NCI-H1092 treated with DMSO at 0.1 percent for 48 hours (cell line): ENCODE measurements at regions not wholly inside any gene's neighbourhood (a gene's known extent, or its start where the extent isn't known, plus 50 kb on each side); places are given as distances from the start of the nearest gene placed in this dataset.
"Not testable (repeated sequence)": the region's sequence is repeated elsewhere in the genome, so short reads cannot be mapped to it uniquely, and the experiment has no call there.

Experiments used
- DNase-seq: peaks from one replicate; lab custom pipeline; 2025; lab: John Stamatoyannopoulos, UW

- DNase-seq: no peak
Observed at GRCh38 chr22:49457946-49458707, 369.5 kb downstream of the BRD1 start.

DNA sequence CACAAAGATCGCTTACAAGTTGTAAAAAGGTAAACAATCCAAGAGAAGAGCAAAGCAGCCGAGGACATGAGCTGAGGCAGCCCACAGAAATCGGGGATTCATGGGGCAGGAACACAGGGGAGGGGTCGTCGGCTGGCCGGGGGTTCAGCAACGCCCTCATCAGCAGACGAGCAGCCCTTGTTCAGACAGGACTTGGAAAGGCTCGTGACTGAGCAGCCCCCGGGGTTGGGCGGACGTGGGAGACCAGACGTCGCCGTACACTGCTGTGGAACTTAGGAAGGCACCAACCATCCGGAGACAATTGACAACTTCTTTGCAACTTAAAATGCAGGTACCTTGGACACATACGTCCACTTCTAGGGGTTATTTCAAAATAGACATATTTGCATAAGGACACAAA, 370.5 kb downstream of the BRD1 start:
- DNase-seq: no peak

GRCh38 chr22:49455595-49455994, 372.1 kb downstream of the BRD1 start:
- DNase-seq: no peak

DNA sequence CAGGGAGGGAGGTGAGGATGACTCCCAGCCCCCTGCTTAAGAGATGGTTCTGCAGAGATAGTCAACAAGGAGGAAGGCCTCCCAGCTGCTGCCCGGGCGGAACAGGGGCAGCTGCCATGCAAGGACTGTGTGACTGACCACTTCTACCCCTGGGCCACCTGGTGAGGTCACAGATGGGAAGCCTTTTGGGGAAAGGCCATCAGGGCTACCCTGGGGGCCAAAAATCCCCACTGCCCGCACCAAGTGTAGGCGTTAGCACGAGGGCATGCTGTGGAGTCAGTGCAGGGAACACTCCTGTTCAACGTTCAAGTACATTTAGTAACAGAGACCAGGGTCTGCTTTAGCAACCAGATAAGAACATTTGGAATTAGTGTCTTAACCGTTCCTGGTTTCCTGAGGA, 372.9 kb downstream of the BRD1 start:
- no peak for DNase-seq

DNA sequence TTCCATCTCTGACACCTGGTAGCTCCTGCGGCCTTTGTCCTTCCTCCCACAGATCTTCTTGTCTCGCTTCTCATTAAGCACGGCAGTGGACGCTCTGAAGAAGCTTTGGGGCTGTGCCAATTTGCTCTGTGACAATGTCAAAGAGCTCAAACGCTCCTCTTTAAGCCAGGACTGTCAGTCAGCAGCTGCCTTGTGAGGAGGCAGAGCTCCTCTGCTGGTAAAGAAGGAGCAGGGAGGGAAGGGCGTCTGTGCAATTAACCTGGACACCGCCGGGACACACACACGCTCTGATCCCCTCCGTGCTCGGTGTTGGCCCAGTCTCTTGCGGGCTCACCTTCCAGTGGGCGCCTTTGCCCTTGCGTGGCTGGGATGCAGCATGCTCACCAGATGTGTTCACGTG, 373.9 kb downstream of the BRD1 start:
- DNase-seq: no peak

DNA sequence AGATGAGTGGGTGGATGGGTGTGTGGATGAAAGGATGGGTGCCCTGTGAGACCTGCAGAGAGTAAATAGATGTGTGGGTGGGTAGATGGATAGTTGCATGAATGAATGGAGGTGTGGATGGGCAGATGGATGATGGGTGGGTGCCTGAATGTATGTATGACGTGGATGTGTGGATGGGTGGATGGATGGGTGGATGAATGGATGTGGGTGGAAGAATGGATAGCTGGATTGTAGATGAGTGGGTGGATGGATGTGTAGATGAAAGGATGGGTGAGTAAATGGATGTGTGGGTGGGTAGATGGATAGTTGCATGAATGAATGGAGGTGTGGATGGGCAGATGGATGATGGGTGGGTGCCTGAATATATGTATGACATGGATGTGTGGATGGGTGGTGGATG, 374.7 kb downstream of the BRD1 start:
- not testable (repeated sequence) for DNase-seq

- no peak for DNase-seq
Observed at GRCh38 chr22:49452362-49452946, 375.2 kb downstream of the BRD1 start.

DNA sequence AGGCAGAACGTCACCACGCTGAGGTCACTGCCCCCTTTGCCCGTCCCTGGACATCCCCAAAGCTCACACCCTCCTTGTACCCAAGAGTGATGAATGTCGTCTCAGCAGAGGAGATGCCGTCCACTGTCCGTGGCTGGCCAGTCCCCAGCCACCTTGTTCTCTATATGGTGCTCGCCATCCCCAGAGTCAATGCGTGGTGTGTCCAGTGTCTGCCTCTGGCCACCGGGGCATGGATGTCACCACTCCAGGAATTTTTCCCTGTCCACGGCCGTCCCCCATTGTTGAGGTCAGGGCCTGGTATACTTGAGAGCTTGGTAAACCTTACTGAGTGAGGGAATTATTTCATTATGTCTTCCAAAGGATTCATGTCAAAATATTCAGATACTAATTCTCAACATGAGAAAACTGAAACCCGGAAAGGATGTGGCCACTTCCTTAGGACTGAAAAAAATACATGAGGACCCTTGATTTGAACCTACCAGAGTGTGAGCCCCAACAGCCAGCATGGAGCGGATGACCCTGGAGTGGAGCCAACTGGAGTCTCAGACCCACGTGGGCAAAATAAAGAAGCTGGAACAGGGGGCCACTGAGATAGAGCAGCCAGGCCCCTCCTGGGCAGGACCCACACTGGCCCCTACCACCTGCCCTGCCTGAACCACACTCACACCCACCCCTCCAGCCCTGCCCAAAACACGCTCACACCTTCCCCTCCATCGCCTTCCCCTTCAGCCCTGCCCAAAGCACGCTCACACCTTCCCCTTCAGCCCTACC, 376.4 kb downstream of the BRD1 start:
- no peak for DNase-seq

DNA sequence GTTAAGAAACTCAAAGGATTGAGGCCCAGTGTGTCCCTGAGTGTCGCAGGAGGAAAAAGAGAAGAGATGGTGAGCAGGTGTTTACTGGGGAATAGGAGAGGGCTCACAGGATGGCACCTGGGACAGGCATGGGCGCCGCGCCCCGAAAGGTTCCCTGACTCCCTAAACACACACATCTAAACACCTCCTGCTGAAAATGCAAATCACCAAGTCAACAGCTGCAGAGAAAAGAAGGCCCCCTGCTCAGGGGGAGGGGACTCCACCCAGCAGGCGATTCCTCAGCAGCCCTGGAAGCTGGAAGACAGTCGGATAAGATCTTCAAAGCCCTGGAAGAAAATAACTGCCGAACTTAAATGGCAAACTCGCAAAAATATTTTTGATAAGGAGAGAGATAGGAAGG, 377.2 kb downstream of the BRD1 start:
- no peak for DNase-seq

- no peak for DNase-seq
Observed at GRCh38 chr22:49449811-49450446, 377.7 kb downstream of the BRD1 start.

DNA sequence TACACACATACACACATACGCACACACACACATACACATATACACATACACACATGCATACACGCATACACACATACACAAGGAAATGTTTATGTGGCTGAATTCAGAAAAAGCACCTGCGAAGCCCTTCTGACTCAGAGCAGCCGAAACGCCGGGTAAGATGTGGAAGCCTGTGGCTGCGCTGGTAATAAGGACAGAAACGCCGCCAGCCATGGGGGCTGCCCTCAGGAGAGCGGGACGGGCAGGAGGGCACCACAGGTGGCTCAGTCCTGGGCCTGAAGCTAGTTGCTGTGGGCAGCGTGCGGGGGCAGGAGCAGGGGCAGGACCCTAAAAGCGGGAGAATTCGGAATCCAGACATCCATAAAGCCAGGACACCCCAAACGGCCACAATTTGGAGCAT, 378.3 kb downstream of the BRD1 start:
- no peak for DNase-seq

DNA sequence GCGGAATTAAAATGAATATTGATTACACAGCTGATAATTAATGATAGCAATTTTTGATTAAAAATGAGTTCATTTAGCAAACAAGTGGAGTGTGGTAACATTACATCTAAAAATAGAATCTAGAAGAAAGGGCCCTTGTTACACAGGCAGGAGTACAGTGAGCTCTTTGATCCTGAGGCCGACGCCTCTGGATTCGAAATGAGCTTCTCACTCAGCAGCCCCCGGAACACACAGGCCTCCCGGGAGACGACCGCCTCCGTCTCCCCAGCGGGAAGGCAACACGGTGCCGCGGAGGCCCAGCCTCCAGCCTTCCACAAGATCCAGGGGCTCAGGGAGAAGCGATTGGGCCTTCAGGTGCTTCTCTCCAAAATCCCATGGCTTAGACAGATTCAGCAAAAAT, 379.1 kb downstream of the BRD1 start:
- DNase-seq: no peak

- no peak for DNase-seq
Observed at GRCh38 chr22:49447837-49448236, 379.8 kb downstream of the BRD1 start.

DNA sequence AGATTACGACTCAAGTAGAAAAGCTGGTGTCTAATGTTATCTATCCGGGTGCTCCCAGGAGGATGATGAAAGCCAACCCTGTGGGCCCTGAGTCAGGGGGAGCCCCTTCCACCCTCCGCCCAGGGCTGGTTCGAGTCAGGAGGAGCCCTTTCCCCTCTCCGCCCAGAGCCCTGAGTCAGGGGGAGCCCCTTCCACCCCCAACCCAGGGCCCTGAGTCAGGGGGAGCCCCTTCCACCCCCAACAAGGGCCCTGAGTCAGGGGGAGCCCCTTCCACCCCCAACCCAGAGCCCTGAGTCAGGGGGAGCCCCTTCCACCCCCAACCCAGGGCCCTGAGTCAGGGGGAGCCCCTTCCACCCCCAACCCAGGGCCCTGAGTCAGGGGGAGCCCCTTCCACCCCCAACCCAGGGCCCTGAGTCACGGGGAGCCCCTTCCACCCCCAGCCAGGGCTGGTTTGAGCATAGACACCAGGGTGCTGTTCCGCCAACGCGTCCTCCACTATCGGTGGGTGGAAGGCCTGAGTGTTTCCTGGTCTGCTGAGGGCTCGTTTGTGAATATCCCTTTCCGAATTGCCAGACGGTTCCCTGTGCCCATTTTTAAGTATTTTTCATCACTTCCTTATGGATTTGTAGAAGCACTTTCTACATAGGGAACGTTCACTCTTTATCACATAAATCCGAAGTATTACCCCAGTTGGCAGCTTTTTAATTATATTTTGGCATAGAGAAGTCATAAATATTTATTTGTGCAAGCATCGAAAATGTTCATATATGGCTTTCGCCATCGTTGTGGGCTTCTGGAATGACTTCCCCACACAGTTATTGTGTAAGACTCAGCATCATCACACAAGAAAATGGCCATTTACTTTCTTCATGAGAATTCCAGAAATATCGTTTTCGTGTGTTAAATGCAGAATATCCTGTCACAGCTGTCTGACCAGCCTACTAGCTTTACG, 380.6 kb downstream of the BRD1 start:
- DNase-seq: no peak

DNA sequence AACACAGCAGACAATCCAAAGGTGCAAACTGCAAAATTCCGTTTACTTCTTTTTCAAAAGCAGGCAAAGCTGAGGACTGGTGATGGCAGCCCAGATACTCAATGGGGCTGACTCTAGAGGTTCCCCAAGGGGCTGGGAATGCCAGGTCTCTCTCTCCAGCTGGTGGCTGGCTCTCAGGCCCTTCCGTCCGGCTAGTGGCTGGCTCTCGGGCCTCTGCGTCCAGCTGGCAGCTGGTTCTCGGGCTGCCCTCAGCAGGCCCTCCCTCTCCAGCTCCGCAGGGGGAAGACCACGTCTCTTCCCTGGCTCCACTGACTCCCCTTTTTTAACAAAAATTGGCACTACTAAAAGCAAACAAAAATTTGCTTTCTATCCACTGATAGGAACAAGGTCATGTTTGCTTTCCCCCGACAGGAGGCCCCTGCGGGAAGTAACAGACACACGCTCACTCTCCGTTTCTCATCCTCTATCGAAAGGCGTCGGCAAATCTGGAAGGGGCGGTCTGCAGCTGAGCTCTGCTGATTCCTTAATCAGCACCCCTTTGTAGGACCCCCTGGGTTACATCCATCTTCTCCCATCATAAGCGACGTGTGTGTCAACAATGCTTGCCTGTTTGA, 381.4 kb downstream of the BRD1 start:
- DNase-seq: no peak

- no peak for DNase-seq
Observed at GRCh38 chr22:49444781-49445180, 382.9 kb downstream of the BRD1 start.

GRCh38 chr22:49440931-49441330, 386.7 kb downstream of the BRD1 start:
- DNase-seq: no peak

GRCh38 chr22:49439373-49439772, 388.3 kb downstream of the BRD1 start:
- DNase-seq: no peak

- no peak for DNase-seq
Observed at GRCh38 chr22:49437956-49438355, 389.7 kb downstream of the BRD1 start.

- DNase-seq: no peak
Observed at GRCh38 chr22:49437356-49437755, 390.3 kb downstream of the BRD1 start.

DNA sequence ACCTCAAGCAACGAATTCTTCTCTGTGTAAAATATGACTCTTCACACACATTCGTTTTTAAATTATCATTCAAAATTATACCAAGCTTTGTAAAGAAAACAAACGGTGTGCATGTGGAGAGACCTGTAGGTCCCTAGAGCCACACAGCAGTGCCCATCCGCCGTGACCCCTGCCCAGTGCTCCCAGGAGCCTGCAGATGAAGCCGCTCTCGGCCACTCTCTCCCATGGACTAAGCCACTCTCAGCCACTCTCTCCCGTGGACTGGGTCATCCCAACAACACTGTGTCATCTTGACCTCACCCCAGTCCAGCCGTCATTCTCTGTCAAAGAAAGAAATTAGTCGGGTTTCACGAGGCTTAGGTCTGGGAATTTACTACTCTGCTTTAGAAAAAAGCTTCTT, 391.6 kb downstream of the BRD1 start:
- no peak for DNase-seq
